OCI-LY7 (cell line): ENCODE measurements at regions not wholly inside any gene's neighbourhood (a gene's known extent, or its start where the extent isn't known, plus 50 kb on each side); places are given as distances from the start of the nearest gene placed in this dataset.

Experiments used
- CTCF ChIP-seq: fragments of 200-600 bp; sonication (generic); conservative IDR thresholded peaks from 2 replicates; pipeline ENCODE4 v1.5.1; 2014; ENCODE audit warnings: mild to moderate bottlenecking, antibody characterized with exemption, low read length, moderate library complexity, mixed read lengths
- EZH2phosphoT487 ChIP-seq: fragments of 200-600 bp; sonication (generic); IDR thresholded peaks from 2 replicates; pipeline ENCODE4 v1.6.1; 2018; ENCODE audit warnings: low read depth, borderline replicate concordance, mild to moderate bottlenecking, mixed run types, antibody characterized with exemption, low read length, moderate library complexity, mixed read lengths

- TF ChIP-seq CTCF = no peak
- TF ChIP-seq EZH2phosphoT487 = no peak
Observed at GRCh38 chr2:8441371-8441770, 240.5 kb upstream of the ID2 start.
